ENCODE measurements at regions not wholly inside any gene's neighbourhood (a gene's known extent, or its start where the extent isn't known, plus 50 kb on each side); places are given as distances from the start of the nearest gene placed in this dataset.

DNA sequence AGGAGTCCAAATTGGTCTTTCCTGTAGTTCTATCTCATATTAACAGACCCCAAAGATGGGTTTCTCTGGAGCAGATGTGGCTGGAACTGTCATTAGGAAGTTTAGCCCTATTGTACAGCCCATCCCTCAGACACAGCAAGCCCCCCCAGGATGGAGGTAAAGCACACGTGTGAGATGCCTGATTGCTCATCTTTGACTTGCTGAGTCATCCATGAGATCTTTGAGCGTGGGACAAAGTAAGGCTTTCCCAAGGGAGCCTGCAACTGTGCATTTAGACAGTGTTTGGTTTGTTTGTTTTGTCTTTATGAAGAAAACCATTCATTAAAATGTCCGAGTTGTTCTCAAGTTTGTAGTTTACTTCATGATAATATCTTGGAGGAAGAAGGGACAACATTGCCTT, 145.3 kb upstream of the CDH13 start:
- no peak for TF ChIP-seq CSDC2 (CRISPR knock-in tag; IDR thresholded peaks at IDR 0.05)
- TF ChIP-seq ESRRG (CRISPR knock-in tag; IDR thresholded peaks at IDR 0.05): no peak
- no peak for TF ChIP-seq ZNF565 (CRISPR knock-in tag; conservative IDR thresholded peaks at IDR 0.05; ENCODE audit: low read depth)
- TF ChIP-seq ZC3H10 (CRISPR knock-in tag; IDR thresholded peaks at IDR 0.05): no peak
- TF ChIP-seq TCF4 (CRISPR knock-in tag; IDR thresholded peaks at IDR 0.05; ENCODE audit: borderline replicate concordance): no peak
- TF ChIP-seq GLIS3 (CRISPR knock-in tag; IDR thresholded peaks at IDR 0.05): no peak
- no peak for TF ChIP-seq PATZ1 (CRISPR knock-in tag; IDR thresholded peaks at IDR 0.05; ENCODE audit: borderline replicate concordance)
- TF ChIP-seq ZFP30 (CRISPR knock-in tag; IDR thresholded peaks at IDR 0.05): no peak
- ATAC-seq: no peak

- ATAC-seq: no peak
- TF ChIP-seq ZFP3 (CRISPR knock-in tag; IDR thresholded peaks at IDR 0.05) (no peak), ISL1 (CRISPR knock-in tag; IDR thresholded peaks at IDR 0.05) (no peak), RARB (CRISPR knock-in tag; IDR thresholded peaks at IDR 0.05) (no peak), PATZ1 (CRISPR knock-in tag; IDR thresholded peaks at IDR 0.05; ENCODE audit: borderline replicate concordance) (no peak), ZC3H10 (CRISPR knock-in tag; IDR thresholded peaks at IDR 0.05) (no peak), ZFP30 (CRISPR knock-in tag; IDR thresholded peaks at IDR 0.05) (no peak), OSR1 (CRISPR knock-in tag; IDR thresholded peaks at IDR 0.05) (no peak), GLIS3 (CRISPR knock-in tag; IDR thresholded peaks at IDR 0.05) (no peak), ZNF8 (CRISPR knock-in tag; IDR thresholded peaks at IDR 0.05) (no peak), ZNF70 (CRISPR knock-in tag; IDR thresholded peaks at IDR 0.05) (no peak), BACH2 (CRISPR knock-in tag; IDR thresholded peaks at IDR 0.05; ENCODE audit: borderline replicate concordance) (no peak), ZNF565 (CRISPR knock-in tag; conservative IDR thresholded peaks at IDR 0.05; ENCODE audit: low read depth) (no peak)
- TF ChIP-seq, protein P1, sequence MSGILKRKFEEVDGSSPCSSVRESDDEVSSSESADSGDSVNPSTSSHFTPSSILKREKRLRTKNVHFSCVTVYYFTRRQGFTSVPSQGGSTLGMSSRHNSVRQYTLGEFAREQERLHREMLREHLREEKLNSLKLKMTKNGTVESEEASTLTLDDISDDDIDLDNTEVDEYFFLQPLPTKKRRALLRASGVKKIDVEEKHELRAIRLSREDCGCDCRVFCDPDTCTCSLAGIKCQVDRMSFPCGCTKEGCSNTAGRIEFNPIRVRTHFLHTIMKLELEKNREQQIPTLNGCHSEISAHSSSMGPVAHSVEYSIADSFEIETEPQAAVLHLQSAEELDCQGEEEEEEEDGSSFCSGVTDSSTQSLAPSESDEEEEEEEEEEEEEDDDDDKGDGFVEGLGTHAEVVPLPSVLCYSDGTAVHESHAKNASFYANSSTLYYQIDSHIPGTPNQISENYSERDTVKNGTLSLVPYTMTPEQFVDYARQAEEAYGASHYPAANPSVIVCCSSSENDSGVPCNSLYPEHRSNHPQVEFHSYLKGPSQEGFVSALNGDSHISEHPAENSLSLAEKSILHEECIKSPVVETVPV (CRISPR knock-in tag; IDR thresholded peaks at IDR 0.05): no peak
These were observed 150.0 kb upstream of the CDH13 start for GRCh38 chr16:82476786-82477185.

- TF ChIP-seq TCF4 (CRISPR knock-in tag; IDR thresholded peaks at IDR 0.05; ENCODE audit: borderline replicate concordance) (no peak), ZNF8 (CRISPR knock-in tag; IDR thresholded peaks at IDR 0.05) (no peak), ISL1 (CRISPR knock-in tag; IDR thresholded peaks at IDR 0.05) (no peak), OSR1 (CRISPR knock-in tag; IDR thresholded peaks at IDR 0.05) (no peak), ZNF70 (CRISPR knock-in tag; IDR thresholded peaks at IDR 0.05) (no peak), ESRRG (CRISPR knock-in tag; IDR thresholded peaks at IDR 0.05) (no peak), SNAI2 (CRISPR knock-in tag; IDR thresholded peaks at IDR 0.05) (no peak), BACH2 (CRISPR knock-in tag; IDR thresholded peaks at IDR 0.05; ENCODE audit: borderline replicate concordance) (no peak), CREB5 (CRISPR knock-in tag; IDR thresholded peaks at IDR 0.05; ENCODE audit: low read depth) (no peak), RARB (CRISPR knock-in tag; IDR thresholded peaks at IDR 0.05) (no peak), ZNF565 (CRISPR knock-in tag; conservative IDR thresholded peaks at IDR 0.05; ENCODE audit: low read depth) (no peak), ARNTL (CRISPR knock-in tag; IDR thresholded peaks at IDR 0.05; ENCODE audit: borderline replicate concordance, low read depth) (no peak), ZC3H10 (CRISPR knock-in tag; IDR thresholded peaks at IDR 0.05) (no peak), ZFP3 (CRISPR knock-in tag; IDR thresholded peaks at IDR 0.05) (no peak), CSDC2 (CRISPR knock-in tag; IDR thresholded peaks at IDR 0.05) (no peak), ZFP30 (CRISPR knock-in tag; IDR thresholded peaks at IDR 0.05) (no peak), TOX (CRISPR knock-in tag; IDR thresholded peaks at IDR 0.05; ENCODE audit: borderline replicate concordance) (no peak), TSHZ2 (CRISPR knock-in tag; IDR thresholded peaks at IDR 0.05) (no peak)
- TF ChIP-seq, protein P2, sequence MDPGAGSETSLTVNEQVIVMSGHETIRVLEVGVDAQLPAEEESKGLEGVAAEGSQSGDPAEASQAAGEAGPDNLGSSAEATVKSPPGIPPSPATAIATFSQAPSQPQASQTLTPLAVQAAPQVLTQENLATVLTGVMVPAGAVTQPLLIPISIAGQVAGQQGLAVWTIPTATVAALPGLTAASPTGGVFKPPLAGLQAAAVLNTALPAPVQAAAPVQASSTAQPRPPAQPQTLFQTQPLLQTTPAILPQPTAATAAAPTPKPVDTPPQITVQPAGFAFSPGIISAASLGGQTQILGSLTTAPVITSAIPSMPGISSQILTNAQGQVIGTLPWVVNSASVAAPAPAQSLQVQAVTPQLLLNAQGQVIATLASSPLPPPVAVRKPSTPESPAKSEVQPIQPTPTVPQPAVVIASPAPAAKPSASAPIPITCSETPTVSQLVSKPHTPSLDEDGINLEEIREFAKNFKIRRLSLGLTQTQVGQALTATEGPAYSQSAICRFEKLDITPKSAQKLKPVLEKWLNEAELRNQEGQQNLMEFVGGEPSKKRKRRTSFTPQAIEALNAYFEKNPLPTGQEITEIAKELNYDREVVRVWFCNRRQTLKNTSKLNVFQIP (CRISPR knock-in tag; IDR thresholded peaks at IDR 0.05; ENCODE audit: borderline replicate concordance, low read depth): no peak
- no peak for ATAC-seq
These were observed 156.1 kb upstream of the CDH13 start for GRCh38 chr16:82470620-82471152.

Data from SK-N-SH treated with all-trans-retinoic acid at 6 μM for 48 hours (cell line).